Motor neuron (in vitro differentiated cells): ENCODE measurements at regions not wholly inside any gene's neighbourhood (a gene's known extent, or its start where the extent isn't known, plus 50 kb on each side); places are given as distances from the start of the nearest gene placed in this dataset.

Experiments
- ATAC-seq, 8 experiments: fragments of 200-7000 bp; cut with Tn5 transposase; replicated peaks in 6 of 8; 2 replicates each; pipeline ENCODE4 v1.8.0; 2021; ENCODE audit warnings: mild to moderate bottlenecking in 8 of 8, moderate library complexity in 8 of 8
- H3K27ac ChIP-seq, 2 donors: fragments of 250-450 bp; sonication (Bioruptor Pico); 2 replicates each; pipeline ENCODE4 v1.9.0; 2021; ENCODE audit warnings: antibody characterized with exemption in 2 of 2, mild to moderate bottlenecking in 2 of 2, moderate library complexity in 1 of 2
- H3K4me1 ChIP-seq, 2 donors: fragments of 250-450 bp; sonication (Bioruptor Pico); replicated peaks in 1 of 2; 2 replicates each; pipeline ENCODE4 v1.6.1; 2021; ENCODE audit warnings: antibody characterized with exemption in 2 of 2, mild to moderate bottlenecking in 2 of 2, moderate library complexity in 1 of 2
- H3K4me3 ChIP-seq, 5 donors: fragments of 250-450 bp; sonication (Bioruptor Pico); 2 replicates each; pipeline ENCODE4 v1.9.0; 2021; ENCODE audit warnings: antibody characterized with exemption in 5 of 5, mild to moderate bottlenecking in 5 of 5, moderate library complexity in 4 of 5
- WGBS, 10 experiments: fragments of 450-650 bp; shearing (Covaris generic); methylation state at CpG; one replicate each; pipeline ENCODE4 v1.0.0; 2022; 5-methylcytosine and 5-hydroxymethylcytosine counted together
- in situ Hi-C, 9 experiments: fragments of 400-800 bp; cut with MboI; loops; one replicate each; pipeline ENCODE4 v1.15.0; 2021; ENCODE audit warnings: low sequenced_read_pairs in 9 of 9, low pct_unique_long_range_greater_than_20kb in 2 of 9; ENCODE audit not compliant: unreplicated experiment in 9 of 9

DNA sequence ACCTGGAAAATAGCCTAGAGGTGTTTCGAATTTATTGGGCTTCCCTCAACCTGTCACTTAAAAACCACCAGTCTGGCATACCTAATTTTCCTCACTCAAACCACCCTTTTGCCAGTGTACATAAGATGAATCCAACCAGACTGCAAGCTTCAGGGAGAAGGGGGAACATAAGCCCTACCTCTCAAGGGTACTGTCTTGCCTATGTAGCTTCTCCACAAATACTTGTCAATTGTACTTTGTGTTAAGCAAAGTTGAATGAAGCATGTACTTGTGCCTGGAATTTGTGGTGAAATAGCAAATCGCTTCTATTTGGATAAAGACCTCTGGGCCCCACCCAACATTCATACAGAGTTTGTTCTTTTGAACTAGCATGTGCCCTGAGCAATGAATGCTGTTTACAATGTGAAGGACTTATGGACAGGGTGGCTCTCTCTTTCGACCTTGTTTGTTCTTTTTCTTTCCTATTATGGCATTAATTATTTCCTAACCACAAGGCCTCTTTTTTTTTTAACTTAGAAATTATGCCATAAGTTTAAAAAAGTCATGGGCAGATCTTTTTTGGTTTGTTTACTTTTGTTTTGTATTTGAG, 580.2 kb downstream of the EBF1 start:
- 0 to 100% (median 73%) methylated on average over 1 to 3 of the region's 3 CpGs for WGBS, 10 experiments
- ATAC-seq, result peak in 3 of 8 experiments; percentile 82 to 93 (median 84)
- Histone ChIP-seq H3K4me3 (no peak overlapping the region), H3K4me1 (peaks cover 0 to 7% of the 10 kb centered on the region in 2 donors), H3K27ac (no peak overlapping the region)
- in situ Hi-C loops, result no loop called here

DNA sequence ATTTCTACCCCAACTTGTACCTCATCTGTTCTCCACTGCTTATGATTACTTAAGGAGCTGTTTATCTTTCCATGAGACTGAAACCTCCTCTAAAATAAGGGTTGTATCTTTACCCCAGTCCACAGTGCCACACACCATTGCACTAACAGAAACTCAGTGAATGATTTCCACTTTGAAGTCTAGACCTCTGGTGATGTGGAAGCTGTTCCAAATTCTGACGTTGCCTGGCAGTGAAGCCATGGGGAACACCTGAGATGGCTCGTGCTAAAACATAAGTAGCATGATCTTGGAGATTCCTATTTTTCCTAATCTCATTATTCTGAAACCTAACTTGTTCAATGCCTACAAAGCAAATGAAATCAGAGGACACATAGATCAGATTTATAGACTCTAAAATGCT, 583.2 kb downstream of the EBF1 start:
- no peak overlapping the region for H3K4me3 ChIP-seq
- H3K4me1 ChIP-seq, result no peaks in the 10 kb centered on the region
- no peak for ATAC-seq
- in situ Hi-C loops, result no loop called here
- H3K27ac ChIP-seq, result no peak overlapping the region
- WGBS, 10 experiments, result 56 to 100% (median 83%) methylated on average over 1 to 2 of the region's 2 CpGs; no CpG with 5 or more reads in 3 of the 10 experiments

DNA sequence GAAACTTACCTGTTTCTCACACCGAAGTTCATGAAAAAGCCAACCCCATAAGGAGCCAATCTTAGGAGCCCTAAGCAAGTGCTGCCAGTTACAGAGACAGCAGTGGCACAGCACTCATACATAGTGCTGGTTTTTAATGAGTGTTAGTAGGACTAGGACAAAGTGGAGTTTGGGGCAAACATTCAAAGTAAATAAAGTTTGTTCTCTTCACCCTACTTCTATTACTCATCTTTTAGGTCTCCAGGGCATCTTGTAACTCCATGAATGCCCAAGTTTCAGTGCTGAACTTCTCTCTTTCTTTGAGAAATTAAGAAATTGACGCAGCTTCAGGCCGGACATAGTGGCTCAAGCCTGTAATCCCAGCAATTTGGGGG, 584.7 kb downstream of the EBF1 start:
- in situ Hi-C loops, result no loop called here
- Histone ChIP-seq H3K4me1 (no peaks in the 10 kb centered on the region), H3K4me3 (no peak overlapping the region), H3K27ac (no peak overlapping the region)
- 79 to 100% (median 89%) methylated on average over 1 to 3 of the region's 3 CpGs; no CpG with 5 or more reads in 4 of the 10 experiments for WGBS, 10 experiments
- ATAC-seq, result no peak

DNA sequence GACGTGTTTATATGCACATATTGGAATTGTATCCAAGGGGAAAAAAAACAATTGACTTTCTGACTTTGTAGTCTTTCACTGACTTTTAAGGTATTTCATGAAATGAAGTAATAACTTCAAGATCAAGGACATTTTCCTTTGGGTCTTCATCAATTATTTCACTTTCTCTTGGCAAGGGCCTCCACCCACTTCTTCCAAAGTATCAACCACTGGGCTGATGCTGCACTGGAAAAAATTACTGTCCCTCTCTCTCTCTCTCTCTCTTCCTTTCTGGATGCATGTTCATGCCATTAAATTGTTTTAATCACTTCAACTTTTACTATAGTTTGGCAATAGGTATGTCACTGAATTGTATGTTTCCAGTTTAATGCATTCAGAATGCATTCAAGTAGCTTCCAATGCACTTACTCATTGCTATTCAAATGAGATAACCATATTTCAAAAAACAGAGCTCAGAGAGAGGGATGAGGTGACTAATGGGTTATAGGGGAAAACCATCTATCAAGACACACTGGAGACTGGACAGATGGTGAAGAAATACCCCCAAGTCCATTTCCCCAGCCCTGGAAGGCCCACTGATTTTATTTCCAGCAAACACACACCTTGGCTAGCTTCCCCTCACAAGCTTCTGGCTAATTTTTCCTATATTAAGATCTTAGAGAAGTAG, 585.3 kb downstream of the EBF1 start:
- Histone ChIP-seq H3K27ac (no peak overlapping the region), H3K4me1 (no peaks in the 10 kb centered on the region), H3K4me3 (no peak overlapping the region)
- WGBS, 10 experiments, result 14 to 89% (median 50%) methylated on average over 1 of the region's 1 CpG; no CpG with 5 or more reads in 2 of the 10 experiments
- ATAC-seq, result peak in 4 of 8 experiments; percentile 32 to 85 (median 68)
- in situ Hi-C loops, result no loop called here

DNA sequence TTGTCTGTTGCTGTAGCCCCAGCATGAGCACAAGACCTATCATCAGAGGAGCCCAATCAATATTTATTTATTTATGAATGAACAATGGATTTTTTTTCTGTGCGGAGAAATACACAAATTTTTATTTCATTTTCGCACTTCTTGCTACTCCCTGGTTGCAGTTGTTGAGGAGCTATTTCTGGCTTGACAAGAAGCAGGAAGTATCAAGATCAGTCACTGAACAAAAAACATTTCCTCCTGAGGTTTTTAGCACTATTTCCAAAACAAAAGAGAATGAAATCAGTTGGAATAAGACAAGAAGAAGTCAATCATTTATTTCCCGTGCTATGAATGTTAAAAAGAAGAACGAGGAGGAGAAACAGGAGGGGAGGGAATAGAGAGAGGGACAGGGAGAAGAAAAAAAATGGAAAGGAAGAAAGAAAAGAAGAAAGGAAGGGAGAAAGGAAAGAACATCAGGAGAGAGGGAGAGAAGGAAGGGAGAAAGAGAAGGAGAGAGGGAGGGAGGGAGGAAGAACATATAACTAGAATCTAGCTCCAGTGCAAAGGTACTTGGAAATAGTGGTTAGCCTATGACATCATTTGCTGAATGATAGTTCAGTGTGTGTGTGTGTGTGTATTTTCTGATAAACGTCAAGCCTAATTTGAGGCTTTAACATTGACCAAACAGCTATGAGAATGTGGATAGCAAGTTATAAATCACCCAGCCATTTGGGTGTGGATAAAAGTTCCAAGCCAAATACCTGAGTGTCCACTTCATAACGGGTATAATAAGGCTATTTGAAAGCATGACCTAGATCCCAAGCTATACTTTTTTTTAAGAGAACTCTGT, 586.0 kb downstream of the EBF1 start:
- H3K27ac ChIP-seq, result no peak overlapping the region
- H3K4me3 ChIP-seq, result no peak overlapping the region
- ATAC-seq, result peak in 2 of 8 experiments; percentile 67 to 70
- H3K4me1 ChIP-seq, result no peaks in the 10 kb centered on the region
- in situ Hi-C loops, result no loop called here
- WGBS, 10 experiments, result 57 to 82% (median 77%) methylated on average over 2 to 6 of the region's 6 CpGs; no CpG with 5 or more reads in 1 of the 10 experiments

DNA sequence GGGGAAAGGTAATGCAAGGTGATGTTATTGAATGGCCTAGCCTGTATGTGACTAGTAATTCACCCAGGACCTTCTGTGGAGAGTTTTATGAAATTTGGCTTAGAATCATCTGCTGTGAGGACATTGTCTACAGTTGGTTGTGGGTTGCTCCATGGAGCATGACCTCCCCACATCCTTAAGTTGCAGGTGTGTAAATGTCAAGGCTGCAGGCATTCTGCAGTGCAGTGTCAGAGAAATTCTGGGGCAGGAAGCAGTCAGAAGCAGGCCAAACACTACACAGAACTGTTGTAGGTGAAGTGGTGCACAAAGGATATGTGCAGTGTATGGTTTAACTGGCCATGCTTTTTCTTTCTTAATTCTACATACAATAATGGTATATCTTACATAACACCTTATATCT, 588.3 kb downstream of the EBF1 start:
- Histone ChIP-seq H3K4me3 (no peak overlapping the region), H3K4me1 (no peaks in the 10 kb centered on the region), H3K27ac (no peak overlapping the region)
- ATAC-seq, result no peak
- in situ Hi-C loops, result no loop called here

DNA sequence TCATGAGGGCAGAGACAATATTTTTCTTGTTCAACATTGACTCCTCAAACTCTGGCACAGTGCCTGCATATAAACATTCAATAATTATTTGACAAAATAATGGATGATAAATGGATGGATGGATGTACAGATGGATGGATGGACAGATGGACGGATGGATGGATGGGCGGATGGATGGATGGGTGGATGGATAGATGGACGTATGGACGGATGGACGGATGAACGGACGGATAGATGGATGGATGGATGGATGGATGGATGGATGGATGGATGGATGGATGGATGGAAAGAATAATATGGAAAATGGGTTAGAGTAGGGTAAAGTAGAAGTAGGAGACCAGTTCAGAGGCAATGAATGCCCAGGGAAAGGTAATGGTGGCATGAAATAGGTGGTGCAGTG, 589.2 kb downstream of the EBF1 start:
- no peak overlapping the region for H3K27ac ChIP-seq
- no peaks in the 10 kb centered on the region for H3K4me1 ChIP-seq
- no peak overlapping the region for H3K4me3 ChIP-seq
- in situ Hi-C loops, result no loop called here
- no peak for ATAC-seq
- 56 to 90% (median 79%) methylated on average over 1 to 7 of the region's 7 CpGs; no CpG with 5 or more reads in 2 of the 10 experiments for WGBS, 10 experiments

DNA sequence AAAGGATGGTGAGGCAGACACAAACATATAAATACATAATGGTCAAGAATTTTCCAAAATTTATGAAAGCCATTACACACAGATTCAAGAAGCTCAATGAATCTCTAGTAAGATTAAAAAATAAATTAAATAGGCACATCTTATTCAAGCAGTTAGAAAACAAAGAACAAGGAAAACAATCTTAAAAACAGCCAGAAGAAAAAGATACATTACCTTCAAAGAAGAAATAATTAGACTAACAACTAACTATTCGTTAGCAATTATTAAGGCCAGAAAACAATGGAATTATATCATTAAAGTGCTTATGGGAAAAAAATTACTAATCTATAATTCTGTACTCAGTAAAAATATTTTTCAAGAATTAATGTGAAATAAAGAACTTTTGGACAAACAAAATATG, 593.1 kb downstream of the EBF1 start:
- no peak for ATAC-seq
- Histone ChIP-seq H3K27ac (no peak overlapping the region), H3K4me3 (no peak overlapping the region), H3K4me1 (no peaks in the 10 kb centered on the region)
- 17 to 100% (median 63%) methylated on average over 1 of the region's 1 CpG; no CpG with 5 or more reads in 1 of the 10 experiments for WGBS, 10 experiments
- in situ Hi-C loops, result no loop called here

DNA sequence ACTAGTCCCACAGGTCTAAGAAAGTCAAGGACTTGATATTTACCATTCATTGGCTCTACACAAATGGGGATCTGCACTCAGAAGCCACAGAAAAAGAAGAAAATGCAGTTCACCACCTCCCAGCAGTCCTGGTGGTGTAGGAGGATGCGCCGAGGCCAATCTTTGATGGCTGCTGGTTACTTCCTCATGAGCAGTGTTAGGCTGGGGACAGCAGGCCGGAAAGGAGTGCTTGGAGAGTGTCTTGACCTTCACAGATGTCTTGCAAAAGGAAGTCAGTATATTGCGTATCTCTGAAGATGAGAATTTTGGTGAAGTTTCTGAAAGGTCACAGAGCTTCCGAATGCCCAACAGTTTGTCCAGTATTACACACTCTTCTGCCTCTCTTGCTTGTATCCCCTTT, 597.0 kb downstream of the EBF1 start:
- 66 to 100% (median 80%) methylated on average over 1 to 5 of the region's 5 CpGs; no CpG with 5 or more reads in 3 of the 10 experiments for WGBS, 10 experiments
- no peak for ATAC-seq
- H3K27ac ChIP-seq, result no peak overlapping the region
- in situ Hi-C loops, result no loop called here
- H3K4me3 ChIP-seq, result no peak overlapping the region
- H3K4me1 ChIP-seq, result no peaks in the 10 kb centered on the region

DNA sequence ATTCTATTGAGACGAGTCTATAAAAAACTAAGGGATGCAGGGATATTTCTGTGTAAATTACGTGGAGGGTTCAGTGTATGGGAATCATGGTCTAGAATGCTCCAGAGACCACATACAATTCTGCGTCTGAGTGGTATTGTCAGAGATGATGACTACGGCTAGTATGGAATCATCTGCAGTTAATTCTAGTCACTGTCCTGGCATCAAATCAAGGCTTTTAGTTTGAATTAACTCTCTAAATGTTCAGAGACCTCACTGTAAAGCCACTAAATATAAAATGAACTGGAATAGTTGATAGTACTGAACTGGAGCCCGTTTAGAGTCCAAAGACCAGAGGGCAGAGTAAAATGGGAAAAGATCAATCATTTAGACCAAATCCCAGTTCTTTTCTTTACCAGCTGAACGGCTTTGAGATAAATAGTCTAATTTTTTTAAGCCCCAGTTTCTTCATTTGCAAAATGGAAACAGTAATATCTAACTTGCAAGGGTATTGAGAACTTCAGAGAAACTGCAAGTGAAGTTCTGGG, 599.8 kb downstream of the EBF1 start:
- H3K4me1 ChIP-seq, result no peaks in the 10 kb centered on the region
- ATAC-seq, result no peak
- H3K27ac ChIP-seq, result no peak overlapping the region
- 50 to 100% (median 83%) methylated on average over 2 to 6 of the region's 6 CpGs for WGBS, 10 experiments
- H3K4me3 ChIP-seq, result no peak overlapping the region
- in situ Hi-C loops, result no loop called here

DNA sequence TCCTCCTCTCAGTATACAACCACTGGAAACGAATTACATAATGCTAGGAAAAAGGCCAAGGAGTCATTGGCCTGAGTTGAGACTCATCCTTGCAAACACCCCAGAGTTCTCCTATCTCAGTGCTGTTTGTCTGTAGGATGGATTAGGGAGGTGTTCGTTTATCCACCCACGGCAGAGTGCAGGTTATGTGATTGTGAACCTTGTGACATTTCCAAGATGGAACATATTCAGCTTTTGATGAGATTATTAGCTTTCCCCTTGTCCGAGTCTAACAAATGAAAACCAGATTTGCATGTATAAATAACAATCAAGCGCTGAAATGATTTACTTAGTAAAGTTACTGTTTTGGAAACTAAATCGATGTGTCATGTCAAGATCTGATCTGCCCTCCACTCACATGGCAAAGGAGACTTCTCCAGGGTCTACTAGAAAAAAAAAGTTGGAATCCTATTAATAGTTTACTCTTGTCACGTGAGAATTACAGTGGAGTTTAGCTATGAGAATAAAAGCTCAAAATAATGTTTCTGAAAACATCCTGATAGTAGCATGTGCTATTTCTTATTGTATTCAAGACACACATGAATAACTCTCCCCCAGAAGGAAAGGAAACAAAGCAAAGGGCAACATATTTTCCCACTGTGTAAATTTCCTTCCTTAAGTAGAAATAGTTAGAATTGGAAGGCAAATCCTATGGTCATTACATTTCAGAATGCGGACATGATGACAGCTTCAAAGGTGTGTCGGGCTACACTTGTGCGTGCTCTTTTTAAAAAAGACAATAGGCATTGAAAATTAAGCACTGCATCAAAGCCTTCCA, 600.4 kb downstream of the EBF1 start:
- ATAC-seq, result no peak
- H3K27ac ChIP-seq, result no peak overlapping the region
- 29 to 100% (median 80%) methylated on average over 2 to 10 of the region's 10 CpGs for WGBS, 10 experiments
- in situ Hi-C loops, result no loop called here
- no peak overlapping the region for H3K4me3 ChIP-seq
- H3K4me1 ChIP-seq, result no peaks in the 10 kb centered on the region

DNA sequence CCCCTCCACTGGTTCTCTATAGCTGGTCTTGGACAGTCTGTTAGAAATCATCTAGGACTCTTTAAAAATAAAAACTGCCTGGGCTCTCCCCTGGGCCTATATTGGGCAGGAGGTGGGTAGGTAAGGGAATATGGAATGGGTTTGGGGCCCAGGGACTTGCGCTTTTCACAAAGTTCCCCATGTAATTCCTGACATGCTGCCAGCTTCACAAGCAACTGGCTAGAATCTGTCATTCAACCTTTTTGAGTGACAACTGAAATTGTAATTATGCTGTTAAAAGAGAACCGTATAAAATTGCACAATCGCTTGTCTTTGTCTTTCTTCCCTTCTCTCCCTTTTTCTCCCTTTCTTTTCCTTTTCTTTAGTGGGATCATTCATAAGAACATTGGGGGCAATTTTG, 603.1 kb downstream of the EBF1 start:
- 83 to 100% (median 96%) methylated on average over 1 to 3 of the region's 3 CpGs; no CpG with 5 or more reads in 1 of the 10 experiments for WGBS, 10 experiments
- ATAC-seq, result no peak
- no peaks in the 10 kb centered on the region for H3K4me1 ChIP-seq
- no peak overlapping the region for H3K27ac ChIP-seq
- in situ Hi-C loops, result no loop called here
- no peak overlapping the region for H3K4me3 ChIP-seq

DNA sequence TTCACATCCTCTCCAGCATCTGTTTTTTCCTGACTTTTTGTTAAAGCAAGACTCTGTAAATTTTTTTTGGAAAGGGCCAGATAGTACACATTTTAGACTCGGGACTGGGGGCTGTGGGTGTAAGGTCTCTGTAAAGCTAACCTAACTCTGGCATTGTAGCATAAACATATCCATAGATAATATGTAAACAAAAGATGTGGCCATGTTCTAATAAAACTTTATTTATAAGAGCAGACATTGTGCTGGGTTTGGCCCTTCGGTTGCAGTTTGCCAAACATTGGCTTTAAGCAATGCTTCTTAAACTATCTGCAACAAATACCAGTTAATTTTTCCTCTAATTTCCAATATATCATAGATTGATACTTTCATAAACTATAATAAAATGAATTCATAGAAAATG, 605.2 kb downstream of the EBF1 start:
- no peak for ATAC-seq
- H3K4me3 ChIP-seq, result no peak overlapping the region

More for the DNA sequence above, 605.2 kb downstream of the EBF1 start:
- in situ Hi-C loops, result no loop called here
- Histone ChIP-seq H3K27ac (no peak overlapping the region), H3K4me1 (no peaks in the 10 kb centered on the region)
- WGBS, 10 experiments, result 75 to 100% (median 100%) methylated on average over 1 to 2 of the region's 2 CpGs; no CpG with 5 or more reads in 1 of the 10 experiments
